ENCODE measurements at regions not wholly inside any gene's neighbourhood (a gene's known extent, or its start where the extent isn't known, plus 50 kb on each side); places are given as distances from the start of the nearest gene placed in this dataset.
"Not testable (repeated sequence)": the region's sequence is repeated elsewhere in the genome, so short reads cannot be mapped to it uniquely, and the experiment has no call there.

- H3K27me3 Mint-ChIP-seq (ENCODE audit: low read depth); H3K4me3 Mint-ChIP-seq; ATAC-seq (replicated peaks in 1 of 2); H3K36me3 Mint-ChIP-seq (ENCODE audit: insufficient read depth in 2 of 2); H3K4me1 Mint-ChIP-seq (ENCODE audit: low read depth); DNase-seq; H3K9me3 Mint-ChIP-seq; H3K27ac Mint-ChIP-seq: not testable (repeated sequence)
Observed at GRCh38 chr9:40592406-40592805, 536.1 kb downstream of the FOXD4L6 start.

DNA sequence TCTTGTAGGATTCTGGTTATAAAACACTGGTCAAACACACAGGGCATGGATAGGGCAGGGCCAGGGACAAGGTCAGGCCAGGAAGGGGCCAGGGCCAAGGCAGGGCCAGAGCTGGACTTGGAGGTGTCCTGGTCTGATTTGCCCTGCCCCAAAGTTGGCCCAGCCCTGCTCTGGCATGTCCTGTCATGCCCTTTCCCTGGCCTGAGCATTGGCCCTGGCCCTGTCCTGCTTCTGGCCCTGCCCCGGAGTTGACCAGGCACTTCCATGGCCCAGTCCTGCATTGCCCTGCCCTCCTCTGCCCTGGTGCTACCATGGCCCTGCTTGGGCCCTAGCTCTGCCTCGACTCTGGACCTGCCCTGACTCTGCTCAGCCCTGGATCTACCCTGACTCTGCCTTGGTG is 536.6 kb downstream of the FOXD4L6 start:
- H3K36me3 Mint-ChIP-seq (ENCODE audit: insufficient read depth in 2 of 2); H3K27ac Mint-ChIP-seq; ATAC-seq (replicated peaks in 1 of 2); DNase-seq; H3K27me3 Mint-ChIP-seq (ENCODE audit: low read depth); H3K4me1 Mint-ChIP-seq (ENCODE audit: low read depth); H3K9me3 Mint-ChIP-seq; H3K4me3 Mint-ChIP-seq: not testable (repeated sequence)

GRCh38 chr9:40587475-40588195 is 540.8 kb downstream of the FOXD4L6 start:
- not testable (repeated sequence) for ATAC-seq (replicated peaks in 1 of 2); H3K36me3 Mint-ChIP-seq (ENCODE audit: insufficient read depth in 2 of 2); H3K27ac Mint-ChIP-seq; DNase-seq; H3K4me3 Mint-ChIP-seq; H3K9me3 Mint-ChIP-seq; H3K27me3 Mint-ChIP-seq (ENCODE audit: low read depth); H3K4me1 Mint-ChIP-seq (ENCODE audit: low read depth)

- not testable (repeated sequence) for H3K27me3 Mint-ChIP-seq (ENCODE audit: low read depth); H3K9me3 Mint-ChIP-seq; H3K4me1 Mint-ChIP-seq (ENCODE audit: low read depth); H3K36me3 Mint-ChIP-seq (ENCODE audit: insufficient read depth in 2 of 2); H3K4me3 Mint-ChIP-seq; H3K27ac Mint-ChIP-seq; ATAC-seq (replicated peaks in 1 of 2)
- peak in 1 of 2 donors; percentile 1 for DNase-seq
Observed at GRCh38 chr9:40584039-40584438, 544.4 kb downstream of the FOXD4L6 start.

- DNase-seq = peak in 1 of 2 donors; percentile 25
- H3K4me1 Mint-ChIP-seq (ENCODE audit: low read depth) = not testable (repeated sequence)
Observed at GRCh38 chr9:40583230-40583629, 545.3 kb downstream of the FOXD4L6 start.

DNA sequence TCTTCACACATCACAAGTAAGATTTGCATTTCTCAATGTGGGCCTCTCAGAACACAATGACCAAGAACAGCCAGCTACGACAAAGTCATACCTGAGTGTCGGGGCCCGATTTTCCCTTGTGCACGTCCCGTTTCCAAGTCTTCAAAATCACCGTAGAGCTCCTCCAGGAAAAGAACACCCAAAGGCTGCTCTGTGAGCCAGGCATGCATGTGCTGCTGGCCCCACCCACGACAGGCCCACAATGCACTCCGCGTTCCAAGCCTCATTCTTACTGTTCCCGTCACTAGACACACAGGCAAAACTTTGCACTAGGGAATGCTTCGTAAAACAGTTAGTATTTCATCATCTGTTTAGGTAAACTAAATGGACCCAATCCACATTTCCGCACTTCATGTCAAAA is 549.6 kb downstream of the FOXD4L6 start:
- not testable (repeated sequence) for H3K4me1 Mint-ChIP-seq (ENCODE audit: low read depth); H3K27ac Mint-ChIP-seq; H3K4me3 Mint-ChIP-seq; ATAC-seq (replicated peaks in 1 of 2); H3K36me3 Mint-ChIP-seq (ENCODE audit: insufficient read depth in 2 of 2); H3K9me3 Mint-ChIP-seq; H3K27me3 Mint-ChIP-seq (ENCODE audit: low read depth); DNase-seq

More at GRCh38 chr9:40583230-40583629, 545.3 kb downstream of the FOXD4L6 start:
- not testable (repeated sequence) for H3K27ac Mint-ChIP-seq; ATAC-seq (replicated peaks in 1 of 2); H3K9me3 Mint-ChIP-seq; H3K27me3 Mint-ChIP-seq (ENCODE audit: low read depth); H3K36me3 Mint-ChIP-seq (ENCODE audit: insufficient read depth in 2 of 2)
- H3K4me3 Mint-ChIP-seq = peak overlapping the region; percentile 31 to 44

All from activated T-cell treated with anti-CD3 and anti-CD28 coated beads, Interleukin-2, amount 50 U/mL, for 72 hours (primary cell).